SJCRH30 (cell line): ENCODE measurements at regions not wholly inside any gene's neighbourhood (a gene's known extent, or its start where the extent isn't known, plus 50 kb on each side); places are given as distances from the start of the nearest gene placed in this dataset.
A peak's percentile ranks its signal among the peaks of the same experiment; 100 is the strongest.

ENCODE experiments used
- DNase-seq, 2 experiments: peaks; one replicate each; pipeline ENCODE4 v3.0.0-alpha.2; 2015 to 2020
- H3K27ac ChIP-seq: fragments of 250-450 bp; sonication (Bioruptor Pico); 2 replicates; pipeline ENCODE4 v1.5.1; 2020; ENCODE audit warnings: mild to moderate bottlenecking, moderate library complexity
- H3K27me3 ChIP-seq: fragments of 250-450 bp; sonication (Bioruptor Pico); 2 replicates; pipeline ENCODE4 v1.5.1; 2020; ENCODE audit warnings: mild to moderate bottlenecking, moderate library complexity
- H3K36me3 ChIP-seq: fragments of 250-450 bp; sonication (Bioruptor Pico); 2 replicates; pipeline ENCODE4 v1.5.1; 2020; ENCODE audit warnings: mild to moderate bottlenecking, moderate library complexity
- H3K4me1 ChIP-seq: fragments of 250-450 bp; sonication (Bioruptor Pico); 2 replicates; pipeline ENCODE4 v1.5.1; 2020; ENCODE audit warnings: mild to moderate bottlenecking, moderate library complexity
- H3K4me3 ChIP-seq: fragments of 250-450 bp; sonication (Bioruptor Pico); 2 replicates; pipeline ENCODE4 v1.5.1; 2020; ENCODE audit warnings: mild to moderate bottlenecking, moderate library complexity
- H3K9me3 ChIP-seq: fragments of 250-450 bp; sonication (Bioruptor Pico); replicated peaks from 2 replicates; pipeline ENCODE4 v1.5.1; 2020; ENCODE audit warnings: mild to moderate bottlenecking, moderate library complexity

DNA sequence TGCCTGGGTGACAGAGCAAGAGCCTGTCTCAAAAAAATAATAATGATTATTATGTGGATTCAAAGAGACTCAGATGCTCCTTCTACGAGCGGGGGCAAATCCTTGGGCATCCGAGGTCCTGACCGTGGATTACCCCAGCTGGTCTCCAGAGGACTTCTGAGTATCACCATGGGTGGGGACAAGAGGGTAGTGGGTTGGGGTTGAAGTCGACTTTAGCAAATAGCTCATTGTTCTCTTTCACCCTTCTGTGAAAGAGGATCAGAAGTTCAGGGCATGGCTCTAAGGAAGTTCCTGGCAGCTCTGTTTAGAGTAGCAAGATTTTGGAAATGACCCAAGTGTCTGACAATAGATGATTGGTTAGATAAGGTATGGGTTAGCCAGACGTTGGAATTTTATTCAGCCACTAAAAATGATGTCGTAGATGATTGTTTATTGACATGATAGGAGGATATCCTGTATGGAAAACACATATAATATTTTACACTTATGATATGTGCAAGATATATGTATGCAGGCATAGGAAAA is 59.0 kb upstream of the SPRED2 start:
- H3K4me1 ChIP-seq = no peaks in the 10 kb centered on the region
- H3K27ac ChIP-seq = no peak overlapping the region
- DNase-seq = peak; percentile 30 to 65

DNA sequence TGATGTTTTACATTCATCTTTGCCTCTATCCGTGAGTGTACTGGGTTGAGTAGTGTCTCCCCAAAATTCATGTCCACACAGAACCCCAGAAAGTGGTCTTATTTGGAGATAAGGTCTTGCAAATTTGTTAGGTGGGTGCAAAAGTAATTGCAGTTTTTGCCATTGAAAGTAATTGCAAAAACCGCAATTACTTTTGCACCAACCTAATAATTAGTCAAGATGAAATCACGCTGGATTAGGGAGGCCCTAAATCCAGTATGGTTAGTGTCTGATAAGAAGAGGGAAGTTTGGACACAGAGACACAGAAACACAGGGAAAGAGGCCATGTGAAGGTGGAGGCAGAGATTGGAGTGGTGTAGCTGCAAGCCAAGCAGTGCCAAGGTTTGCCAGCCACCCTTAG is 57.8 kb upstream of the SPRED2 start:
- Histone ChIP-seq H3K27me3 (no peaks in the 10 kb centered on the region), H3K9me3 (peaks cover 3% of the 10 kb centered on the region), H3K4me1 (no peaks in the 10 kb centered on the region), H3K36me3 (no peaks in the 10 kb centered on the region), H3K4me3 (no peak overlapping the region), H3K27ac (no peak overlapping the region)
- DNase-seq = no peak

More for the DNA sequence above, 59.0 kb upstream of the SPRED2 start:
- Histone ChIP-seq H3K36me3 (no peaks in the 10 kb centered on the region), H3K9me3 (peaks cover 3% of the 10 kb centered on the region), H3K4me3 (no peak overlapping the region), H3K27me3 (no peaks in the 10 kb centered on the region)

GRCh38 chr2:65489269-65489668 is 56.9 kb upstream of the SPRED2 start:
- no peaks in the 10 kb centered on the region for H3K36me3 ChIP-seq
- no peak overlapping the region for H3K27ac ChIP-seq
- H3K4me3 ChIP-seq = no peak overlapping the region
- H3K9me3 ChIP-seq = peaks cover 3% of the 10 kb centered on the region
- DNase-seq = no peak
- H3K27me3 ChIP-seq = no peaks in the 10 kb centered on the region
- no peaks in the 10 kb centered on the region for H3K4me1 ChIP-seq

GRCh38 chr2:65488527-65488926 is 56.1 kb upstream of the SPRED2 start:
- no peaks in the 10 kb centered on the region for H3K4me1 ChIP-seq
- no peak for DNase-seq
- H3K9me3 ChIP-seq = peaks cover 3% of the 10 kb centered on the region
- H3K27me3 ChIP-seq = no peaks in the 10 kb centered on the region
- H3K27ac ChIP-seq = no peak overlapping the region
- no peak overlapping the region for H3K4me3 ChIP-seq
- no peaks in the 10 kb centered on the region for H3K36me3 ChIP-seq

DNA sequence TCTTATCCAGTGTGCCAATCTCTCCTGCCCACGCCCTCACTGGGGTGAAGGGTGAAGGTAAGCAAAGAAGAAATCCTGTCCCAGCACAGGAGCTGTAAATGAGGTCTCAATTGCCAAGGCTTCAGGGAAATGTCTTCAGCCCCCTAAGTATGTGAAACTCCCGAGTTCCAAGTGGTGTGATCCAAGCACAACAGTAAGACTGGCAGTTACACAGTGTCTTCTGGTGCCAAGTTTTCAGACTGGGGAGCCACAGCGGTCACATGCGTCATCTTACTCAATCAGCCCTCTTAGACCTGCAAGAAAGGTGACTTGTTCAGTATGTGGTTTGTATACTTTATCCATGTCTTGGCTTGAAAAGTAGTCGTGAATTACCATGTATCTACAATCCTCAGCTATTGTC is 55.0 kb upstream of the SPRED2 start:
- peaks cover 3% of the 10 kb centered on the region for H3K9me3 ChIP-seq
- no peaks in the 10 kb centered on the region for H3K27me3 ChIP-seq
- DNase-seq = no peak

GRCh38 chr2:65486802-65487201 is 54.4 kb upstream of the SPRED2 start:
- no peak overlapping the region for H3K4me3 ChIP-seq
- no peaks in the 10 kb centered on the region for H3K4me1 ChIP-seq
- no peaks in the 10 kb centered on the region for H3K27me3 ChIP-seq
- DNase-seq = no peak
- peaks cover 3% of the 10 kb centered on the region for H3K9me3 ChIP-seq
- no peaks in the 10 kb centered on the region for H3K36me3 ChIP-seq
- no peak overlapping the region for H3K27ac ChIP-seq

More for the DNA sequence above, 55.0 kb upstream of the SPRED2 start:
- Histone ChIP-seq H3K36me3 (no peaks in the 10 kb centered on the region), H3K4me3 (no peak overlapping the region), H3K4me1 (no peaks in the 10 kb centered on the region), H3K27ac (no peak overlapping the region)

DNA sequence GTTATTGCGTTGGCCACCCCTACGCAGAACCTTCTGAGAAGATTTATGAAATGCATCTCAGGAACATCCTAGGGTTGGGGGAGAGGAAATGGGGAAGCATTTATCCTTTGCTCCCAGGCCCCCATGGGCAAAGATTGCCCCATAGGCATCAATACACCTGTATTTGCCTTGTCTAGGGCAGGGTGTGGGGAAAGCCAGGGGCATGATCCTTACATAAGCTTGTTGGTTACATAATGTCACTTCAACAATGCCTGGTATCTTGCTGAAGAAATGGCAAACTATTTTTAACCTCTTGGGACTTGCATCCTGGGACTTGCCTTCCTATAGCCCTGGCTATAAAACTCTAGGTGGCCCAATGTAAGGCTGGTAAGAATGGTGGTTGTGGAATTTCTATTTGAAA is 53.9 kb upstream of the SPRED2 start:
- H3K36me3 ChIP-seq = no peaks in the 10 kb centered on the region
- no peak for DNase-seq
- no peak overlapping the region for H3K27ac ChIP-seq
- no peaks in the 10 kb centered on the region for H3K4me1 ChIP-seq
- no peak overlapping the region for H3K4me3 ChIP-seq
- H3K27me3 ChIP-seq = no peaks in the 10 kb centered on the region
- H3K9me3 ChIP-seq = peaks cover 3% of the 10 kb centered on the region

GRCh38 chr2:65485839-65486238 is 53.4 kb upstream of the SPRED2 start:
- DNase-seq = no peak
- Histone ChIP-seq H3K9me3 (peaks cover 3% of the 10 kb centered on the region), H3K36me3 (no peaks in the 10 kb centered on the region), H3K4me3 (no peak overlapping the region), H3K4me1 (no peaks in the 10 kb centered on the region), H3K27me3 (no peaks in the 10 kb centered on the region), H3K27ac (no peak overlapping the region)

- H3K4me3 ChIP-seq = no peak overlapping the region
- peaks cover 3% of the 10 kb centered on the region for H3K9me3 ChIP-seq
- no peak for DNase-seq
- H3K36me3 ChIP-seq = no peaks in the 10 kb centered on the region
- no peaks in the 10 kb centered on the region for H3K27me3 ChIP-seq
- no peak overlapping the region for H3K27ac ChIP-seq
- no peaks in the 10 kb centered on the region for H3K4me1 ChIP-seq
Measured at GRCh38 chr2:65483763-65484162, 51.4 kb upstream of the SPRED2 start.

DNA sequence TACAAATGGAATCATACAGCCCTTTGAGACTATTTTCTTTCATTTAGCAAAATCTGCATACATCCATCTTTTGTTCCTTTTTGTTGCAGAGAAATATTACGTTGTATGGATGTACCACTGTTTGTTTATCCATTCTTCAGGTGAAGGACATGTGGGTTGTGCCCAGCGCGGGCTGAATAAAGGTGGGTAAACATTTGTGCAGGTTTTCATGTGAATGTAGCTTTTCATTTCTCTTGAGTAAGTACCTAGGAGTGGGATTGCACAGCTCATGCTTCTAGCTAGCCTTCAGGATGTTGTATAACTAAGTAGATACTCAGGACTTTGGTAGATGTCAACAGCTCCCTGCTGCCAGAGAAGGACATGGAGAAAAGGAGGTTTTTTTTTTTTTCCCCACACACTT is 50.6 kb upstream of the SPRED2 start:
- Histone ChIP-seq H3K27ac (no peak overlapping the region), H3K4me3 (no peak overlapping the region), H3K9me3 (no peaks in the 10 kb centered on the region), H3K27me3 (no peaks in the 10 kb centered on the region), H3K36me3 (no peaks in the 10 kb centered on the region), H3K4me1 (no peaks in the 10 kb centered on the region)
- no peak for DNase-seq
